Heart right ventricle (tissue), 16 donors: ENCODE measurements at regions not wholly inside any gene's neighbourhood (a gene's known extent, or its start where the extent isn't known, plus 50 kb on each side); places are given as distances from the start of the nearest gene placed in this dataset.

Experiments used
- ATAC-seq, 8 donors: fragments of 200-7000 bp; cut with Tn5 transposase; one replicate each; pipeline ENCODE4 v1.9.1; 2020; ENCODE audit warnings: mild to moderate bottlenecking in 8 of 8, moderate library complexity in 8 of 8, moderate number of reproducible peaks in 1 of 8
- DNase-seq, 2 donors: peaks; one replicate each; pipeline ENCODE4 v3.0.0-alpha.2; 2020
- H3K27ac ChIP-seq, 10 donors: fragments of 200-600 bp; sonication (generic) in 2 of 10; one replicate each; pipeline versions ENCODE4 v1.5.0 to v1.8.0; 2020 to 2022; ENCODE audit warnings: mild to moderate bottlenecking in 3 of 10
- H3K27me3 ChIP-seq, 7 donors: fragments of 200-600 bp; one replicate each; pipeline ENCODE4 v1.8.0; 2021 to 2022; ENCODE audit warnings: mild to moderate bottlenecking in 2 of 7
- H3K36me3 ChIP-seq, 9 donors: fragments of 200-600 bp; sonication (generic) in 1 of 9; one replicate each; pipeline versions ENCODE4 v1.5.0 to v1.8.0; 2020 to 2022; ENCODE audit warnings: mild to moderate bottlenecking in 2 of 9
- H3K4me1 ChIP-seq, 9 donors: fragments of 200-600 bp; sonication (generic) in 1 of 9; one replicate each; pipeline versions ENCODE4 v1.5.0 to v1.8.0; 2020 to 2022; ENCODE audit warnings: mild to moderate bottlenecking in 4 of 9
- H3K4me3 ChIP-seq, 10 donors: fragments of 200-600 bp; sonication (generic) in 2 of 10; one replicate each; pipeline versions ENCODE4 v1.5.0 to v1.8.0; 2020 to 2022; ENCODE audit warnings: mild to moderate bottlenecking in 7 of 10, moderate library complexity in 2 of 10
- H3K9me3 ChIP-seq, 11 donors: fragments of 200-600 bp in 10 of 11; sonication (generic) in 2 of 11; one replicate each; pipeline versions ENCODE4 v1.5.0 to v1.8.0; 2013 to 2022; ENCODE audit warnings: mild to moderate bottlenecking in 2 of 11, control low read depth in 1 of 11, moderate library complexity in 1 of 11
- CTCF ChIP-seq, 9 donors: fragments of 200-600 bp; sonication (generic) in 2 of 9; IDR thresholded peaks; one replicate each; pipeline versions ENCODE4 v1.5.0 to v1.8.0; 2021 to 2022; ENCODE audit warnings: antibody characterized with exemption in 9 of 9, mild to moderate bottlenecking in 5 of 9, moderate library complexity in 1 of 9
- WGBS, 2 donors: extraction: QIAGEN DNeasy Blood & Tissue Kit; methylation state at CpG; one replicate each; pipeline ENCODE4 v1.1.7; 2013; ENCODE audit warnings: inconsistent platforms in 1 of 2; 5-methylcytosine and 5-hydroxymethylcytosine counted together
- intact Hi-C, 10 donors: fragments of 100-400 bp; cut with DNase I; formaldehyde crosslinking; loops; one replicate each; pipeline versions ENCODE4 v1.11.1 to v1.14.2; 2022
- donor health status: Arrhythmogenic right ventricular cardiomyopathy.
- donor health status: ischemic (EF 13 %, LVEDD 7.1; RV severe dilation, severe dysfunction).
- donor health status: healthy with polysubstance abuse.
- donor health status: DM: no; HTN: yes; CAD: no.
- donor health status: DM: no; HTN: no; CAD: no.
- donor health status: ischemic (EF 25% LVEDD 6.9; RV normal size, moderate dysfunction).
- donor health status: ischemic (EF 25% LVEDD 5.7; RV mildly dilated, moderate dysfunction).
- donor health status: healthy.
- donor health status: DM: yes; HTN: yes; CAD: no.
- donor health status: Ischemic cardiomyopathy.
- donor health status: ischemic (EF 35%, LVEDD 5.7; RV mildly dilated, moderate dysfunction).
- donor health status: nonischemic (EF 11% LVEDD 7.7; RV severe dilation, severe dysfunction).
- donor health status: DM: yes; HTN: yes; CAD: no.
- donor health status: PGD.
- donor health status: ischemic (EF 29% LVEDD 5.4; RV normal size, mild dysfunction).
- donor health status: nonischemic (EF 23%, LVEDD 6.1; RV moderate dilation, normal function).

GRCh38 chr5:101977729-101978345, 318.2 kb downstream of the SLCO4C1 start:
- no peaks in the 10 kb centered on the region for H3K36me3 ChIP-seq
- no peak overlapping the region for H3K4me3 ChIP-seq
- no peaks in the 10 kb centered on the region for H3K27me3 ChIP-seq
- intact Hi-C loops, result no loop called here
- H3K4me1 ChIP-seq, result no peaks in the 10 kb centered on the region
- H3K27ac ChIP-seq, result no peak overlapping the region
- H3K9me3 ChIP-seq, result no peaks in the 10 kb centered on the region
- TF ChIP-seq CTCF (IDR thresholded peaks at IDR 0.05), result peak in 8 of 9 donors; percentile 9 to 62 (median 51)
- ATAC-seq (no peak), DNase-seq (no peak)
- WGBS, 2 donors, result 0 to 2% methylated on average over 1 of the region's 1 CpG

- ATAC-seq (no peak), DNase-seq (no peak)
- H3K36me3 ChIP-seq, result no peaks in the 10 kb centered on the region
- H3K27me3 ChIP-seq, result no peaks in the 10 kb centered on the region
- H3K4me3 ChIP-seq, result no peak overlapping the region
- H3K4me1 ChIP-seq, result no peaks in the 10 kb centered on the region
- no peak for TF ChIP-seq CTCF (IDR thresholded peaks at IDR 0.05)
- H3K27ac ChIP-seq, result no peak overlapping the region
- no peaks in the 10 kb centered on the region for H3K9me3 ChIP-seq
- intact Hi-C loops, result no loop called here
Measured at GRCh38 chr5:101976933-101977332, 319.2 kb downstream of the SLCO4C1 start.

GRCh38 chr5:101969742-101970141, 326.3 kb downstream of the SLCO4C1 start:
- Histone ChIP-seq H3K4me1 (no peaks in the 10 kb centered on the region), H3K36me3 (no peaks in the 10 kb centered on the region), H3K27ac (no peak overlapping the region), H3K4me3 (no peak overlapping the region), H3K9me3 (peaks cover 0 to 4% (median 0%) of the 10 kb centered on the region in 11 donors), H3K27me3 (no peaks in the 10 kb centered on the region)
- no peak for DNase-seq
- ATAC-seq, result no peak
- intact Hi-C loops, result no loop called here
- no peak for TF ChIP-seq CTCF (IDR thresholded peaks at IDR 0.05)
- 65 to 73% methylated on average over 1 of the region's 1 CpG for WGBS, 2 donors

- ATAC-seq, result no peak
- DNase-seq, result no peak
- Histone ChIP-seq H3K27me3 (no peaks in the 10 kb centered on the region), H3K36me3 (no peaks in the 10 kb centered on the region), H3K4me1 (no peaks in the 10 kb centered on the region), H3K9me3 (peaks cover 0 to 4% (median 0%) of the 10 kb centered on the region in 11 donors), H3K4me3 (no peak overlapping the region), H3K27ac (no peak overlapping the region)
- intact Hi-C loops, result no loop called here
- TF ChIP-seq CTCF (IDR thresholded peaks at IDR 0.05), result no peak
- 86 to 87% methylated on average over 2 of the region's 2 CpGs for WGBS, 2 donors
Measured at GRCh38 chr5:101966476-101966875, 329.6 kb downstream of the SLCO4C1 start.
